ENCODE measurements at regions not wholly inside any gene's neighbourhood (a gene's known extent, or its start where the extent isn't known, plus 50 kb on each side); places are given as distances from the start of the nearest gene placed in this dataset.

DNA sequence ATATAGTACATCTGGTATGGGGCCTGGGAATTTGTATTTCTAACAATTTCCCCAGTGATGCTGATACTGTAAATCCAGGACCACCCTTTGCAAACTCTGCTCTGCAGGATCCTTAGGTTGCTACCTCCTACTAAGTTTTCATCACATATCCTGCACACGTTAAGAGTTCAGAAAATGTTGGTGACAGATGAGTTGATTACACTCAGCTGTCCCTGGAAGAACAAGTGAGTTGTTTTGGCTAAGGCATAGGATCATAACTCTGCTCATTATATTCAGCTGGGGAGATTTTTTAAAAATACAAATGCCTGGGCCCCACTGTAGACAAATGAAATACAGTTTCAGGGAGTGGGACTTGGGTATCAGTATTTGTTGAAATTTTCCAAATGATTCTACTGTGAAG is 274.6 kb upstream of the HABP2 start (continued):
- TF ChIP-seq, protein P1, sequence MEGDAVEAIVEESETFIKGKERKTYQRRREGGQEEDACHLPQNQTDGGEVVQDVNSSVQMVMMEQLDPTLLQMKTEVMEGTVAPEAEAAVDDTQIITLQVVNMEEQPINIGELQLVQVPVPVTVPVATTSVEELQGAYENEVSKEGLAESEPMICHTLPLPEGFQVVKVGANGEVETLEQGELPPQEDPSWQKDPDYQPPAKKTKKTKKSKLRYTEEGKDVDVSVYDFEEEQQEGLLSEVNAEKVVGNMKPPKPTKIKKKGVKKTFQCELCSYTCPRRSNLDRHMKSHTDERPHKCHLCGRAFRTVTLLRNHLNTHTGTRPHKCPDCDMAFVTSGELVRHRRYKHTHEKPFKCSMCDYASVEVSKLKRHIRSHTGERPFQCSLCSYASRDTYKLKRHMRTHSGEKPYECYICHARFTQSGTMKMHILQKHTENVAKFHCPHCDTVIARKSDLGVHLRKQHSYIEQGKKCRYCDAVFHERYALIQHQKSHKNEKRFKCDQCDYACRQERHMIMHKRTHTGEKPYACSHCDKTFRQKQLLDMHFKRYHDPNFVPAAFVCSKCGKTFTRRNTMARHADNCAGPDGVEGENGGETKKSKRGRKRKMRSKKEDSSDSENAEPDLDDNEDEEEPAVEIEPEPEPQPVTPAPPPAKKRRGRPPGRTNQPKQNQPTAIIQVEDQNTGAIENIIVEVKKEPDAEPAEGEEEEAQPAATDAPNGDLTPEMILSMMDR (conservative IDR thresholded peaks at IDR 0.05; ENCODE audit: low read depth in 2 of 2) = no peak
- TF ChIP-seq EZH2phosphoT487 (IDR thresholded peaks at IDR 0.05; ENCODE audit: unreplicated experiment) (no peak), EZH2 (IDR thresholded peaks at IDR 0.05; ENCODE audit: low read depth, unreplicated experiment) (no peak), ZNF114 (CRISPR knock-in tag; IDR thresholded peaks at IDR 0.05) (no peak)
- TF ChIP-seq, protein P2, sequence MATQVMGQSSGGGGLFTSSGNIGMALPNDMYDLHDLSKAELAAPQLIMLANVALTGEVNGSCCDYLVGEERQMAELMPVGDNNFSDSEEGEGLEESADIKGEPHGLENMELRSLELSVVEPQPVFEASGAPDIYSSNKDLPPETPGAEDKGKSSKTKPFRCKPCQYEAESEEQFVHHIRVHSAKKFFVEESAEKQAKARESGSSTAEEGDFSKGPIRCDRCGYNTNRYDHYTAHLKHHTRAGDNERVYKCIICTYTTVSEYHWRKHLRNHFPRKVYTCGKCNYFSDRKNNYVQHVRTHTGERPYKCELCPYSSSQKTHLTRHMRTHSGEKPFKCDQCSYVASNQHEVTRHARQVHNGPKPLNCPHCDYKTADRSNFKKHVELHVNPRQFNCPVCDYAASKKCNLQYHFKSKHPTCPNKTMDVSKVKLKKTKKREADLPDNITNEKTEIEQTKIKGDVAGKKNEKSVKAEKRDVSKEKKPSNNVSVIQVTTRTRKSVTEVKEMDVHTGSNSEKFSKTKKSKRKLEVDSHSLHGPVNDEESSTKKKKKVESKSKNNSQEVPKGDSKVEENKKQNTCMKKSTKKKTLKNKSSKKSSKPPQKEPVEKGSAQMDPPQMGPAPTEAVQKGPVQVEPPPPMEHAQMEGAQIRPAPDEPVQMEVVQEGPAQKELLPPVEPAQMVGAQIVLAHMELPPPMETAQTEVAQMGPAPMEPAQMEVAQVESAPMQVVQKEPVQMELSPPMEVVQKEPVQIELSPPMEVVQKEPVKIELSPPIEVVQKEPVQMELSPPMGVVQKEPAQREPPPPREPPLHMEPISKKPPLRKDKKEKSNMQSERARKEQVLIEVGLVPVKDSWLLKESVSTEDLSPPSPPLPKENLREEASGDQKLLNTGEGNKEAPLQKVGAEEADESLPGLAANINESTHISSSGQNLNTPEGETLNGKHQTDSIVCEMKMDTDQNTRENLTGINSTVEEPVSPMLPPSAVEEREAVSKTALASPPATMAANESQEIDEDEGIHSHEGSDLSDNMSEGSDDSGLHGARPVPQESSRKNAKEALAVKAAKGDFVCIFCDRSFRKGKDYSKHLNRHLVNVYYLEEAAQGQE (IDR thresholded peaks at IDR 0.05; ENCODE audit: unreplicated experiment) = no peak
- TF ChIP-seq, protein P3, sequence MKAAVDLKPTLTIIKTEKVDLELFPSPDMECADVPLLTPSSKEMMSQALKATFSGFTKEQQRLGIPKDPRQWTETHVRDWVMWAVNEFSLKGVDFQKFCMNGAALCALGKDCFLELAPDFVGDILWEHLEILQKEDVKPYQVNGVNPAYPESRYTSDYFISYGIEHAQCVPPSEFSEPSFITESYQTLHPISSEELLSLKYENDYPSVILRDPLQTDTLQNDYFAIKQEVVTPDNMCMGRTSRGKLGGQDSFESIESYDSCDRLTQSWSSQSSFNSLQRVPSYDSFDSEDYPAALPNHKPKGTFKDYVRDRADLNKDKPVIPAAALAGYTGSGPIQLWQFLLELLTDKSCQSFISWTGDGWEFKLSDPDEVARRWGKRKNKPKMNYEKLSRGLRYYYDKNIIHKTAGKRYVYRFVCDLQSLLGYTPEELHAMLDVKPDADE (IDR thresholded peaks at IDR 0.05) = no peak

DNA sequence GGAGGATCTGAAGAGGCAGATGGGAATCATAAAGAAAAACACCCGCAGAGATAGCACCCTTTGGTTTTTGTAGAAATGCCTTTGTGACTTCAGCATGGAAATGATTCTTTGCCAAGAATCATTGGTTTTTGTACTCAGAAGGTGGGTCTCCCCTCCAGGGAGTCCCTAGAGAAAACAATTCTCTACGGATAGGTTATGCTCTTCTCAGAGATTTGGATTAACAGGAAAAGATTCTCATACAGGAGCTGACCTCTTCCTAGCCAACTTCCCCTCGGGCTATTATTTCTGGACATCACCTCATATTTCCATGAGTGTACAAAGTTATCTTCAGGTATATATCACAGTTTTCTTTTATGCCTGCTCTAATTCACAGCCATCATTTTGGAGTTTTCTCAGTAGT is 274.2 kb upstream of the HABP2 start:
- Histone ChIP-seq H3F3A (replicated peaks; ENCODE audit: low read depth) (no peaks in the 10 kb centered on the region), H3K4me3 (no peak overlapping the region), H3K79me2 (replicated peaks; ENCODE audit: insufficient read depth) (no peaks in the 10 kb centered on the region), H4K20me1 (replicated peaks; ENCODE audit: insufficient read depth) (no peaks in the 10 kb centered on the region), H3K4me1 (ENCODE audit: insufficient read depth) (no peaks in the 10 kb centered on the region), H3K27me3 (ENCODE audit: insufficient read depth) (no peaks in the 10 kb centered on the region), H3K36me3 (ENCODE audit: insufficient read depth) (no peaks in the 10 kb centered on the region), H3K9me2 (ENCODE audit: insufficient read depth) (0 out of 2 replicates have a peak, but pooled peaks cover 3% of the 10 kb centered on the region), H3K4me2 (no peak overlapping the region), H2AFZ (no peak overlapping the region), H3K27ac (ENCODE audit: low read depth) (no peak overlapping the region)
- no peak overlapping the region for H3K27ac Mint-ChIP-seq
- no peaks in the 10 kb centered on the region for H3K27me3 Mint-ChIP-seq (ENCODE audit: insufficient read depth, low read depth, poor library complexity)
- DNase-seq (ENCODE audit: low spot score) (no peak), ATAC-seq (no peak)
- peaks cover 10% of the 10 kb centered on the region; the same call in 2 of the 3 replicates for H3K9me3 Mint-ChIP-seq
- peaks cover 6% of the 10 kb centered on the region; the same call in 2 of the 3 replicates for H3K36me3 Mint-ChIP-seq (ENCODE audit: low read depth)
- no peak overlapping the region for H3K4me3 Mint-ChIP-seq
- peaks cover 4% of the 10 kb centered on the region; the same call in 2 of the 3 replicates for H3K4me1 Mint-ChIP-seq
- no peak for TF ChIP-seq EZH2phosphoT487 (IDR thresholded peaks at IDR 0.05; ENCODE audit: unreplicated experiment)
- no peak for TF ChIP-seq NANOG (IDR thresholded peaks at IDR 0.05; ENCODE audit: borderline replicate concordance)
- no peak for TF ChIP-seq ZNF331 (CRISPR knock-in tag; IDR thresholded peaks at IDR 0.05; ENCODE audit: low read depth)
- TF ChIP-seq, protein P4, sequence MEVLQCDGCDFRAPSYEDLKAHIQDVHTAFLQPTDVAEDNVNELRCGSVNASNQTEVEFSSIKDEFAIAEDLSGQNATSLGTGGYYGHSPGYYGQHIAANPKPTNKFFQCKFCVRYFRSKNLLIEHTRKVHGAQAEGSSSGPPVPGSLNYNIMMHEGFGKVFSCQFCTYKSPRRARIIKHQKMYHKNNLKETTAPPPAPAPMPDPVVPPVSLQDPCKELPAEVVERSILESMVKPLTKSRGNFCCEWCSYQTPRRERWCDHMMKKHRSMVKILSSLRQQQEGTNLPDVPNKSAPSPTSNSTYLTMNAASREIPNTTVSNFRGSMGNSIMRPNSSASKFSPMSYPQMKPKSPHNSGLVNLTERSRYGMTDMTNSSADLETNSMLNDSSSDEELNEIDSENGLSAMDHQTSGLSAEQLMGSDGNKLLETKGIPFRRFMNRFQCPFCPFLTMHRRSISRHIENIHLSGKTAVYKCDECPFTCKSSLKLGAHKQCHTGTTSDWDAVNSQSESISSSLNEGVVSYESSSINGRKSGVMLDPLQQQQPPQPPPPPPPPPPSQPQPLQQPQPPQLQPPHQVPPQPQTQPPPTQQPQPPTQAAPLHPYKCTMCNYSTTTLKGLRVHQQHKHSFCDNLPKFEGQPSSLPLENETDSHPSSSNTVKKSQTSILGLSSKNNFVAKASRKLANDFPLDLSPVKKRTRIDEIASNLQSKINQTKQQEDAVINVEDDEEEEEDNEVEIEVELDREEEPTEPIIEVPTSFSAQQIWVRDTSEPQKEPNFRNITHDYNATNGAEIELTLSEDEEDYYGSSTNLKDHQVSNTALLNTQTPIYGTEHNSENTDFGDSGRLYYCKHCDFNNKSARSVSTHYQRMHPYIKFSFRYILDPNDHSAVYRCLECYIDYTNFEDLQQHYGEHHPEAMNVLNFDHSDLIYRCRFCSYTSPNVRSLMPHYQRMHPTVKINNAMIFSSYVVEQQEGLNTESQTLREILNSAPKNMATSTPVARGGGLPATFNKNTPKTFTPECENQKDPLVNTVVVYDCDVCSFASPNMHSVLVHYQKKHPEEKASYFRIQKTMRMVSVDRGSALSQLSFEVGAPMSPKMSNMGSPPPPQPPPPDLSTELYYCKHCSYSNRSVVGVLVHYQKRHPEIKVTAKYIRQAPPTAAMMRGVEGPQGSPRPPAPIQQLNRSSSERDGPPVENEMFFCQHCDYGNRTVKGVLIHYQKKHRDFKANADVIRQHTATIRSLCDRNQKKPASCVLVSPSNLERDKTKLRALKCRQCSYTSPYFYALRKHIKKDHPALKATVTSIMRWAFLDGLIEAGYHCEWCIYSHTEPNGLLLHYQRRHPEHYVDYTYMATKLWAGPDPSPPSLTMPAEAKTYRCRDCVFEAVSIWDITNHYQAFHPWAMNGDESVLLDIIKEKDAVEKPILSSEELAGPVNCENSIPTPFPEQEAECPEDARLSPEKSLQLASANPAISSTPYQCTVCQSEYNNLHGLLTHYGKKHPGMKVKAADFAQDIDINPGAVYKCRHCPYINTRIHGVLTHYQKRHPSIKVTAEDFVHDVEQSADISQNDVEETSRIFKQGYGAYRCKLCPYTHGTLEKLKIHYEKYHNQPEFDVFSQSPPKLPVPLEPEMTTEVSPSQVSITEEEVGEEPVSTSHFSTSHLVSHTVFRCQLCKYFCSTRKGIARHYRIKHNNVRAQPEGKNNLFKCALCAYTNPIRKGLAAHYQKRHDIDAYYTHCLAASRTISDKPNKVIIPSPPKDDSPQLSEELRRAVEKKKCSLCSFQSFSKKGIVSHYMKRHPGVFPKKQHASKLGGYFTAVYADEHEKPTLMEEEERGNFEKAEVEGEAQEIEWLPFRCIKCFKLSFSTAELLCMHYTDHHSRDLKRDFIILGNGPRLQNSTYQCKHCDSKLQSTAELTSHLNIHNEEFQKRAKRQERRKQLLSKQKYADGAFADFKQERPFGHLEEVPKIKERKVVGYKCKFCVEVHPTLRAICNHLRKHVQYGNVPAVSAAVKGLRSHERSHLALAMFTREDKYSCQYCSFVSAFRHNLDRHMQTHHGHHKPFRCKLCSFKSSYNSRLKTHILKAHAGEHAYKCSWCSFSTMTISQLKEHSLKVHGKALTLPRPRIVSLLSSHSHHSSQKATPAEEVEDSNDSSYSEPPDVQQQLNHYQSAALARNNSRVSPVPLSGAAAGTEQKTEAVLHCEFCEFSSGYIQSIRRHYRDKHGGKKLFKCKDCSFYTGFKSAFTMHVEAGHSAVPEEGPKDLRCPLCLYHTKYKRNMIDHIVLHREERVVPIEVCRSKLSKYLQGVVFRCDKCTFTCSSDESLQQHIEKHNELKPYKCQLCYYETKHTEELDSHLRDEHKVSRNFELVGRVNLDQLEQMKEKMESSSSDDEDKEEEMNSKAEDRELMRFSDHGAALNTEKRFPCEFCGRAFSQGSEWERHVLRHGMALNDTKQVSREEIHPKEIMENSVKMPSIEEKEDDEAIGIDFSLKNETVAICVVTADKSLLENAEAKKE (CRISPR knock-in tag; IDR thresholded peaks at IDR 0.05) = no peak
